ENCODE measurements at regions not wholly inside any gene's neighbourhood (a gene's known extent, or its start where the extent isn't known, plus 50 kb on each side); places are given as distances from the start of the nearest gene placed in this dataset.

DNA sequence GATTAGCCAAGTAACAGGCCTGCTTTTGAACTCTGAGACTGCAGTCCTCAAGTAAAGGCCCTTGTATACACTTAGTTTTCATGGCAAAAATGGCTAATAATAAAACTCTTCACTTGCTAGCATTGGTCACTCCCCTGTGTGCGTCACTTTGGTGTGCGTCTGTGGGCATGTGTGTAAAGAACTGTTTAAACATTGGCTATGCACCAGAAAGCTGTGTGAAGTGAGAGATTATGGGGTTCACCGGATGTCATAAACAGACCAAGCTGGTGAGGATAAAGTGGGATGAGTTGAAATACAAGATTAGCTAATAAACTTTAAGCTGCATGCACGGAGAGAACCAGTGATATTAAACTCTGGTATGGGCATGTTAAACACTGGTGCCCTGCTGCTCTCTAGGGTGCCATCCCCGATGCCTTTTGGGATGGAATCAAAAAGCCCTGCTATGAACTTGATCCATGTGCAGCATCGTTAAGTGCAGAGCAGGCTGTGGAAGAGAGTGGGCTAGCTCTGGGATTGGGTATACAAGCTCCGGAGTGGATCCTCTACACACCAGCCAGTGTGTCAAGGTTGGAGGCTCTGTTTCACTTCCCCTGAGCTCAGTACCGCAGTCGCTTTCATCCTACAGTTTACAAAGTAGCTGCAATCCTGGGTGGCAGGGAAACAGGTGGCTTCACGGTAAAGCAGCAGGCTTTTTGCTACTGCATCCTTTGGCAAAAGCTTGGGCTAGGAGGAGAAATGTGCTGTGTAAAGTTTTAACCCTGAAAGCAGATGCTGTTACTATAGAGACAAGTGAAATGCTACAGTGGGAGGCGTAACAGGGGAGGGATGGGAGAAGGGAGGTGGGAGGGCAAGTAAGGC is 108.3 kb upstream of the SLC4A4 start:
- TF ChIP-seq, protein P1, sequence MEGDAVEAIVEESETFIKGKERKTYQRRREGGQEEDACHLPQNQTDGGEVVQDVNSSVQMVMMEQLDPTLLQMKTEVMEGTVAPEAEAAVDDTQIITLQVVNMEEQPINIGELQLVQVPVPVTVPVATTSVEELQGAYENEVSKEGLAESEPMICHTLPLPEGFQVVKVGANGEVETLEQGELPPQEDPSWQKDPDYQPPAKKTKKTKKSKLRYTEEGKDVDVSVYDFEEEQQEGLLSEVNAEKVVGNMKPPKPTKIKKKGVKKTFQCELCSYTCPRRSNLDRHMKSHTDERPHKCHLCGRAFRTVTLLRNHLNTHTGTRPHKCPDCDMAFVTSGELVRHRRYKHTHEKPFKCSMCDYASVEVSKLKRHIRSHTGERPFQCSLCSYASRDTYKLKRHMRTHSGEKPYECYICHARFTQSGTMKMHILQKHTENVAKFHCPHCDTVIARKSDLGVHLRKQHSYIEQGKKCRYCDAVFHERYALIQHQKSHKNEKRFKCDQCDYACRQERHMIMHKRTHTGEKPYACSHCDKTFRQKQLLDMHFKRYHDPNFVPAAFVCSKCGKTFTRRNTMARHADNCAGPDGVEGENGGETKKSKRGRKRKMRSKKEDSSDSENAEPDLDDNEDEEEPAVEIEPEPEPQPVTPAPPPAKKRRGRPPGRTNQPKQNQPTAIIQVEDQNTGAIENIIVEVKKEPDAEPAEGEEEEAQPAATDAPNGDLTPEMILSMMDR (IDR thresholded peaks at IDR 0.05) = no peak
- TF ChIP-seq POLR2A (IDR thresholded peaks at IDR 0.05) = no peak
